ENCODE measurements at regions not wholly inside any gene's neighbourhood (a gene's known extent, or its start where the extent isn't known, plus 50 kb on each side); places are given as distances from the start of the nearest gene placed in this dataset.

- TF ChIP-seq CTCF (IDR thresholded peaks at IDR 0.05) = no peak
- no peak for TF ChIP-seq EZH2 (IDR thresholded peaks at IDR 0.05; ENCODE audit: borderline replicate concordance, insufficient read depth, low read depth, low read length, poor library complexity, severe bottlenecking)
Observed at GRCh38 chr12:73185403-73185802, 913.2 kb downstream of the TRHDE start.

All from B cell (primary cell).